ENCODE measurements at regions not wholly inside any gene's neighbourhood (a gene's known extent, or its start where the extent isn't known, plus 50 kb on each side); places are given as distances from the start of the nearest gene placed in this dataset.

DNA sequence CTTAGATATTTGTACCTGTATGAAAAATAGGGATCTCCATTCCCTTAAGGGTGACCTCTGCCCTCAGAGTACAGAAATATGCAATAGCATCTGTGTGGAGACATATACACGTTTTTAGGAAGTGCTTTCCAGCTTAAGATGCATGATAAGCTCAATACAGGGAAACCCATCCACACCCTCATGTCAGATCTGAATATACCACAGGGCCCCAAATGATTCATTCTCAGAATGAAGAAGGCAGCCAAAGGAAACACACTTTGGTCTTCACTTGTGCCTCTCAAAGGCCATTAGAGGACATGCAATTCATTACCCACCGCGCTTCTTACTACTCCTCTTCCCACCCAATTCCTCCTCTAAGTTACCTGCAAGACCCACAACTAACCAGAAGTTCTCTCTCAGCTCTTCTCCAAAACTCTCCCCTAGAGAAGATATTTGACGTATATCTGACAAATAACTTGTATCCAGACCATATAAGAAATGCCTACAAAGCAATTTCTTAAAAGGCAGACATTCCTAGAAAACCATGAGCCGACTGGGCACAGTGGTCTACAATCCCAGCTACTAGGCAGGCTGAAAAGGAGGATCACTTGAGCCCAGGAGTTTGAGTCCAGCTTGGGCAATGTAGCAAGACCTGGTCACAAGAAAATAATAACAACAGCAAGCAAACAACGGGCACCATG, 103.0 kb downstream of the OAT start:
- Histone ChIP-seq H2BK15ac (ENCODE audit: low read depth, low read length) (no peak overlapping the region), H3K4me2 (ENCODE audit: insufficient read depth, insufficient read length, low read length) (no peak overlapping the region), H3T11ph (ENCODE audit: low read length) (no peak overlapping the region), H3K27ac (ENCODE audit: insufficient read length, low read depth, low read length) (no peak overlapping the region), H4K8ac (replicated peaks; ENCODE audit: insufficient read length, low read depth, low read length) (no peak overlapping the region), H3K56ac (ENCODE audit: insufficient read length, low read depth, low read length) (no peak overlapping the region), H2BK5ac (ENCODE audit: insufficient read length, low read length) (no peak overlapping the region), H3K4ac (ENCODE audit: low read depth, low read length) (no peak overlapping the region), H4K5ac (ENCODE audit: insufficient read length, low read depth, low read length) (no peak overlapping the region), H3K18ac (ENCODE audit: insufficient read length, low read depth, low read length) (no peak overlapping the region), H2BK120ac (ENCODE audit: low read depth, low read length, poor library complexity, severe bottlenecking) (no peak overlapping the region), H3K79me2 (ENCODE audit: insufficient read depth, low read length) (no peaks in the 10 kb centered on the region), H3K27me3 (ENCODE audit: insufficient read depth, low read length) (no peaks in the 10 kb centered on the region), H3K4me1 (ENCODE audit: insufficient read depth, low read length) (no peaks in the 10 kb centered on the region), H2BK12ac (ENCODE audit: insufficient read length, low read depth, low read length) (no peak overlapping the region), H3K79me1 (ENCODE audit: insufficient read depth, low read depth, low read length, poor library complexity, severe bottlenecking) (no peaks in the 10 kb centered on the region), H4K91ac (ENCODE audit: insufficient read length, low read depth, low read length) (no peak overlapping the region), H2BK20ac (ENCODE audit: low read depth, low read length, poor library complexity, severe bottlenecking) (no peak overlapping the region), H2AFZ (ENCODE audit: low read length) (no peak overlapping the region), H3K9ac (ENCODE audit: extremely low read depth, insufficient read length, low read length) (no peak overlapping the region), H3K23me2 (ENCODE audit: insufficient read length, low read depth, low read length, poor library complexity, severe bottlenecking) (no peaks in the 10 kb centered on the region), H3K9me3 (ENCODE audit: control insufficient read depth, low read depth, low read length) (no peaks in the 10 kb centered on the region), H2AK5ac (ENCODE audit: insufficient read length, low read length) (no peak overlapping the region), H4K20me1 (ENCODE audit: control insufficient read depth, insufficient read depth, insufficient read length) (no peaks in the 10 kb centered on the region), H3K23ac (ENCODE audit: insufficient read length, low read depth, low read length) (no peak overlapping the region), H3K14ac (ENCODE audit: insufficient read depth, low read length) (no peak overlapping the region)
- WGBS (ENCODE audit: extremely low coverage, insufficient read length, low lambda C conversion rate), result no CpG with 5 or more reads among the region's 6 CpGs
- TF ChIP-seq, protein P1, sequence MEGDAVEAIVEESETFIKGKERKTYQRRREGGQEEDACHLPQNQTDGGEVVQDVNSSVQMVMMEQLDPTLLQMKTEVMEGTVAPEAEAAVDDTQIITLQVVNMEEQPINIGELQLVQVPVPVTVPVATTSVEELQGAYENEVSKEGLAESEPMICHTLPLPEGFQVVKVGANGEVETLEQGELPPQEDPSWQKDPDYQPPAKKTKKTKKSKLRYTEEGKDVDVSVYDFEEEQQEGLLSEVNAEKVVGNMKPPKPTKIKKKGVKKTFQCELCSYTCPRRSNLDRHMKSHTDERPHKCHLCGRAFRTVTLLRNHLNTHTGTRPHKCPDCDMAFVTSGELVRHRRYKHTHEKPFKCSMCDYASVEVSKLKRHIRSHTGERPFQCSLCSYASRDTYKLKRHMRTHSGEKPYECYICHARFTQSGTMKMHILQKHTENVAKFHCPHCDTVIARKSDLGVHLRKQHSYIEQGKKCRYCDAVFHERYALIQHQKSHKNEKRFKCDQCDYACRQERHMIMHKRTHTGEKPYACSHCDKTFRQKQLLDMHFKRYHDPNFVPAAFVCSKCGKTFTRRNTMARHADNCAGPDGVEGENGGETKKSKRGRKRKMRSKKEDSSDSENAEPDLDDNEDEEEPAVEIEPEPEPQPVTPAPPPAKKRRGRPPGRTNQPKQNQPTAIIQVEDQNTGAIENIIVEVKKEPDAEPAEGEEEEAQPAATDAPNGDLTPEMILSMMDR (conservative IDR thresholded peaks at IDR 0.05), result no peak
- Mint-ChIP-seq H3K4me3 (no peak overlapping the region; a peak in 1 of 5 replicates), H3K27ac (no peak overlapping the region; a peak in 1 of 7 replicates), H3K36me3 (ENCODE audit: insufficient read depth in 1 of 3, low read depth in 3 of 3) (no peaks in the 10 kb centered on the region), H3K27me3 (ENCODE audit: low read depth) (no peaks in the 10 kb centered on the region), H3K4me1 (peaks cover 4 to 5% of the 10 kb centered on the region in 2 experiments; a peak in 3 of 4 replicates), H3K9me3 (peaks cover 2 to 3% of the 10 kb centered on the region in 2 experiments; a peak in 1 of 5 replicates)
- DNase-seq, result no peak
